ENCODE measurements at regions not wholly inside any gene's neighbourhood (a gene's known extent, or its start where the extent isn't known, plus 50 kb on each side); places are given as distances from the start of the nearest gene placed in this dataset.

GRCh38 chr21:36263797-36264196 is 56.2 kb upstream of the MORC3 start:
- TF ChIP-seq POLR2AphosphoS5 (IDR thresholded peaks at IDR 0.05) (no peak), CTCF (IDR thresholded peaks at IDR 0.05) (no peak), POLR2A (IDR thresholded peaks at IDR 0.05; ENCODE audit: low read depth) (no peak)
